ENCODE measurements at regions not wholly inside any gene's neighbourhood (a gene's known extent, or its start where the extent isn't known, plus 50 kb on each side); places are given as distances from the start of the nearest gene placed in this dataset.
"Not testable (repeated sequence)": the region's sequence is repeated elsewhere in the genome, so short reads cannot be mapped to it uniquely, and the experiment has no call there.

DNA sequence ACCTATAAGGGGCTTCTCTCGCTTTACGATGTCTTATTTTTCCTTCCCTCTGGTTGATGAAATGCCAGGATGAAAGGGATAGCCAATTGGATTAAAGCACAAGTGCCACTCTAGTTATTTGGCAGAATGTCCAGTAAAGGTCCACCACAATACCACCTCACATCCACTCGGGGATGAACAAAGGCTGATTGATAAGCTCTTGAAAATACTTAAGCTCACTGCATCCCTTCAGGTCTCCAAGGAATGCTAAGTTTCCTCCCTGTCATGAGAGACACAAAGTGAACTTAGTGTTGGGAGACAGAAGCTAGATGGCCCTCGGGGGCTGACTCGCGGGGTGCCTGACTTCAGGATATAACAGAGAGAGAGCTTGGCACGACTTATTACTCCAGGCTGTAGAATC lies 185.9 kb upstream of the ZNF644 start:
- TF ChIP-seq, protein P1, sequence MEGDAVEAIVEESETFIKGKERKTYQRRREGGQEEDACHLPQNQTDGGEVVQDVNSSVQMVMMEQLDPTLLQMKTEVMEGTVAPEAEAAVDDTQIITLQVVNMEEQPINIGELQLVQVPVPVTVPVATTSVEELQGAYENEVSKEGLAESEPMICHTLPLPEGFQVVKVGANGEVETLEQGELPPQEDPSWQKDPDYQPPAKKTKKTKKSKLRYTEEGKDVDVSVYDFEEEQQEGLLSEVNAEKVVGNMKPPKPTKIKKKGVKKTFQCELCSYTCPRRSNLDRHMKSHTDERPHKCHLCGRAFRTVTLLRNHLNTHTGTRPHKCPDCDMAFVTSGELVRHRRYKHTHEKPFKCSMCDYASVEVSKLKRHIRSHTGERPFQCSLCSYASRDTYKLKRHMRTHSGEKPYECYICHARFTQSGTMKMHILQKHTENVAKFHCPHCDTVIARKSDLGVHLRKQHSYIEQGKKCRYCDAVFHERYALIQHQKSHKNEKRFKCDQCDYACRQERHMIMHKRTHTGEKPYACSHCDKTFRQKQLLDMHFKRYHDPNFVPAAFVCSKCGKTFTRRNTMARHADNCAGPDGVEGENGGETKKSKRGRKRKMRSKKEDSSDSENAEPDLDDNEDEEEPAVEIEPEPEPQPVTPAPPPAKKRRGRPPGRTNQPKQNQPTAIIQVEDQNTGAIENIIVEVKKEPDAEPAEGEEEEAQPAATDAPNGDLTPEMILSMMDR (IDR thresholded peaks at IDR 0.05) = not testable (repeated sequence)
- not testable (repeated sequence) for TF ChIP-seq POLR2A (IDR thresholded peaks at IDR 0.05)

All from esophagus squamous epithelium (tissue), 4 donors.